ENCODE measurements at regions not wholly inside any gene's neighbourhood (a gene's known extent, or its start where the extent isn't known, plus 50 kb on each side); places are given as distances from the start of the nearest gene placed in this dataset.

DNA sequence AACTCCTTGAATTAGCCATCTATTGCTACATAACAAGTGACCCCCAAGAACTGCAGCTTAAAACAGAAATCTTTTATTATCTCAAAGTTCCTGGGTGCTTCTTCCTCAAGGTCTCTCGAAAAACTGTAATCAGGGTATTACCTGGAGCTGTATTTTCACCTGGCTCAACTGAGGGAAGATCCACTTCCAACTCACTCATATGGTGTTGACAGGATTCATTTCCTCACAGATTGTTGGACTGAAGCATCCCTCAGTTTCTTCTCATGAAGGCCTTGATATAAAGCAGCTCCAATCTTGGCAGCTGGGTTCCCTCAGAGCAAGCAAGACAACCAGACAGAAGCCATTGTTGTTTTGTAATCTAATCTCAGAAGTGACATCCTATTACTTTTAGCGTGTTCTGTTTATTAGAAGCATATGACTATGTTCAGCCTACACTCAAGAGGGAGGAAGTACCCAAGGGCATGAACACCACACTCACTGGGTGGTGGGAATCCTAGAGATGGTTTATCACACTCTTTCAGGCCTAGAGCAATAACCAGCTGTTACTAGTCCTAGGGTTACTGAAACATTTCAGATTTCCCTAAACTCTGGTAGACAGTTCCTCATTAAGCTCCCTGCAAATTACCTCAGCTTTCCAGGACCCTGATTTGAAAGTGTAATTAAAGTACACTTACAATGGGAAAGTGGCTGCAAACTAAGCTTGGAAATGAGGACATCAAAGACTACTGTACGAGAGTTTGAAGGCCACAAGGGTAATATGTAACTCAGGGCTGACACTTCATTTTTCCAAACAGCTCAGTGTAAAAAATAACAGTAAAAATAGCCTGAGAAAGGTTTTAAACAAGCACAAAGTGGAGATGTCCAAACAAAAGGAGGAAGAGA lies 222.2 kb downstream of the SEC23A start:
- no peak for TF ChIP-seq ZNF677 (tag by site-specific recombination; IDR thresholded peaks at IDR 0.05)
- no peak for TF ChIP-seq CTCF (tag by site-specific recombination; IDR thresholded peaks at IDR 0.05)
- TF ChIP-seq ZNF138 (tag by site-specific recombination; IDR thresholded peaks at IDR 0.05; ENCODE audit: borderline replicate concordance), result no peak
- no peak for TF ChIP-seq ZNF549 (tag by site-specific recombination; IDR thresholded peaks at IDR 0.05)
- no peak for TF ChIP-seq ZNF10 (tag by site-specific recombination; IDR thresholded peaks at IDR 0.05)
- TF ChIP-seq REPIN1 (tag by site-specific recombination; IDR thresholded peaks at IDR 0.05; ENCODE audit: low read depth), result no peak
- TF ChIP-seq, protein P1, sequence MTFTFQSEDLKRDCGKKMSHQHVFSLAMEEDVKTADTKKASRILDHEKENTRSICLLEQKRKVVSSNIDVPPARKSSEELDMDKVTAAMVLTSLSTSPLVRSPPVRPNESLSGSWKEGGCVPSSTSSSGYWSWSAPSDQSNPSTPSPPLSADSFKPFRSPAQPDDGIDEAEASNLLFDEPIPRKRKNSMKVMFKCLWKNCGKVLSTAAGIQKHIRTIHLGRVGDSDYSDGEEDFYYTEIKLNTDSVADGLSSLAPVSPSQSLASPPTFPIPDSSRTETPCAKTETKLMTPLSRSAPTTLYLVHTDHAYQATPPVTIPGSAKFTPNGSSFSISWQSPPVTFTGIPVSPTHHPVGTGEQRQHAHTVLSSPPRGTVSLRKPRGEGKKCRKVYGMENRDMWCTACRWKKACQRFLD (tag by site-specific recombination; IDR thresholded peaks at IDR 0.05), result no peak
- no peak for TF ChIP-seq REST (tag by site-specific recombination; IDR thresholded peaks at IDR 0.05)
- TF ChIP-seq ZNF311 (tag by site-specific recombination; IDR thresholded peaks at IDR 0.05; ENCODE audit: borderline replicate concordance), result no peak
- no peak for TF ChIP-seq ZNF596 (tag by site-specific recombination; IDR thresholded peaks at IDR 0.05)
- no peak for TF ChIP-seq ZNF274 (IDR thresholded peaks at IDR 0.05; ENCODE audit: low read length)
- TF ChIP-seq ZNF274 (tag by site-specific recombination; IDR thresholded peaks at IDR 0.05; ENCODE audit: borderline replicate concordance), result no peak
- no peak for TF ChIP-seq ZNF664 (tag by site-specific recombination; IDR thresholded peaks at IDR 0.05)
- TF ChIP-seq ZNF501 (tag by site-specific recombination; IDR thresholded peaks at IDR 0.05), result no peak
- no peak for TF ChIP-seq WT1 (tag by site-specific recombination; IDR thresholded peaks at IDR 0.05)

Data from HEK293 (cell line).